ENCODE measurements at regions not wholly inside any gene's neighbourhood (a gene's known extent, or its start where the extent isn't known, plus 50 kb on each side); places are given as distances from the start of the nearest gene placed in this dataset.
A peak's percentile ranks its signal among the peaks of the same experiment; 100 is the strongest.

- H3K9me3 ChIP-seq (replicated peaks; ENCODE audit: low read length), result no peaks in the 10 kb centered on the region
- peaks cover 24% of the 10 kb centered on the region for H3K27me3 ChIP-seq (ENCODE audit: control insufficient read depth, insufficient read depth, low read length)
- no peaks in the 10 kb centered on the region for H3K4me1 ChIP-seq (ENCODE audit: control insufficient read depth, insufficient read depth, low read length)
- H3K36me3 ChIP-seq (ENCODE audit: insufficient read depth, low read length), result no peaks in the 10 kb centered on the region
- no peak overlapping the region for H3K9ac ChIP-seq (ENCODE audit: low read depth, low read length)
- H3K4me2 ChIP-seq (ENCODE audit: low read length), result peak overlapping the region; percentile 7
- H3K4me3 ChIP-seq (ENCODE audit: low read length), result no peak overlapping the region
Measured at GRCh38 chr21:36532769-36533467, 53.0 kb upstream of the CLDN14 start.

- H3K4me3 ChIP-seq (ENCODE audit: low read length), result no peak overlapping the region
- peaks cover 19% of the 10 kb centered on the region for H3K27me3 ChIP-seq (ENCODE audit: control insufficient read depth, insufficient read depth, low read length)
Measured at GRCh38 chr21:36533468-36533848, 53.5 kb upstream of the CLDN14 start.

GRCh38 chr21:36534656-36535055 is 54.7 kb upstream of the CLDN14 start:
- Histone ChIP-seq H3K9ac (ENCODE audit: low read depth, low read length) (no peak overlapping the region), H3K9me3 (replicated peaks; ENCODE audit: low read length) (no peaks in the 10 kb centered on the region), H3K36me3 (ENCODE audit: insufficient read depth, low read length) (no peaks in the 10 kb centered on the region), H3K27me3 (ENCODE audit: control insufficient read depth, insufficient read depth, low read length) (peaks cover 14% of the 10 kb centered on the region), H3K4me2 (ENCODE audit: low read length) (no peak overlapping the region), H3K4me1 (ENCODE audit: control insufficient read depth, insufficient read depth, low read length) (no peaks in the 10 kb centered on the region), H3K4me3 (ENCODE audit: low read length) (no peak overlapping the region)

More at GRCh38 chr21:36533468-36533848, 53.5 kb upstream of the CLDN14 start:
- H3K9me3 ChIP-seq (replicated peaks; ENCODE audit: low read length), result no peaks in the 10 kb centered on the region
- no peak overlapping the region for H3K4me2 ChIP-seq (ENCODE audit: low read length)
- H3K36me3 ChIP-seq (ENCODE audit: insufficient read depth, low read length), result no peaks in the 10 kb centered on the region
- no peak overlapping the region for H3K9ac ChIP-seq (ENCODE audit: low read depth, low read length)
- H3K4me1 ChIP-seq (ENCODE audit: control insufficient read depth, insufficient read depth, low read length), result no peaks in the 10 kb centered on the region

GRCh38 chr21:36535618-36536241 is 55.8 kb upstream of the CLDN14 start:
- Histone ChIP-seq H3K9ac (ENCODE audit: low read depth, low read length) (no peak overlapping the region), H3K4me3 (ENCODE audit: low read length) (no peak overlapping the region), H3K4me2 (ENCODE audit: low read length) (no peak overlapping the region), H3K9me3 (replicated peaks; ENCODE audit: low read length) (no peaks in the 10 kb centered on the region), H3K4me1 (ENCODE audit: control insufficient read depth, insufficient read depth, low read length) (no peaks in the 10 kb centered on the region), H3K36me3 (ENCODE audit: insufficient read depth, low read length) (no peaks in the 10 kb centered on the region), H3K27me3 (ENCODE audit: control insufficient read depth, insufficient read depth, low read length) (peaks cover 14% of the 10 kb centered on the region)

GRCh38 chr21:36538761-36539160 is 58.8 kb upstream of the CLDN14 start:
- no peaks in the 10 kb centered on the region for H3K9me3 ChIP-seq (replicated peaks; ENCODE audit: low read length)
- H3K4me2 ChIP-seq (ENCODE audit: low read length), result no peak overlapping the region
- H3K36me3 ChIP-seq (ENCODE audit: insufficient read depth, low read length), result no peaks in the 10 kb centered on the region
- H3K4me3 ChIP-seq (ENCODE audit: low read length), result no peak overlapping the region
- peaks cover 43% of the 10 kb centered on the region for H3K27me3 ChIP-seq (ENCODE audit: control insufficient read depth, insufficient read depth, low read length)
- no peak overlapping the region for H3K9ac ChIP-seq (ENCODE audit: low read depth, low read length)
- H3K4me1 ChIP-seq (ENCODE audit: control insufficient read depth, insufficient read depth, low read length), result no peaks in the 10 kb centered on the region

- H3K36me3 ChIP-seq (ENCODE audit: insufficient read depth, low read length), result no peaks in the 10 kb centered on the region
- H3K4me1 ChIP-seq (ENCODE audit: control insufficient read depth, insufficient read depth, low read length), result no peaks in the 10 kb centered on the region
- H3K4me2 ChIP-seq (ENCODE audit: low read length), result no peak overlapping the region
- no peak overlapping the region for H3K4me3 ChIP-seq (ENCODE audit: low read length)
- no peaks in the 10 kb centered on the region for H3K9me3 ChIP-seq (replicated peaks; ENCODE audit: low read length)
- H3K27me3 ChIP-seq (ENCODE audit: control insufficient read depth, insufficient read depth, low read length), result peaks cover 47% of the 10 kb centered on the region
- H3K9ac ChIP-seq (ENCODE audit: low read depth, low read length), result no peak overlapping the region
Measured at GRCh38 chr21:36539434-36540150, 59.7 kb upstream of the CLDN14 start.

- H3K36me3 ChIP-seq (ENCODE audit: insufficient read depth, low read length), result no peaks in the 10 kb centered on the region
Measured at GRCh38 chr21:36540700-36541099, 60.8 kb upstream of the CLDN14 start.

GRCh38 chr21:36541721-36542139 is 61.8 kb upstream of the CLDN14 start:
- Histone ChIP-seq H3K4me3 (ENCODE audit: low read length) (no peak overlapping the region), H3K4me1 (ENCODE audit: control insufficient read depth, insufficient read depth, low read length) (no peaks in the 10 kb centered on the region), H3K9ac (ENCODE audit: low read depth, low read length) (no peak overlapping the region), H3K4me2 (ENCODE audit: low read length) (no peak overlapping the region), H3K9me3 (replicated peaks; ENCODE audit: low read length) (no peaks in the 10 kb centered on the region), H3K27me3 (ENCODE audit: control insufficient read depth, insufficient read depth, low read length) (peaks cover 65% of the 10 kb centered on the region), H3K36me3 (ENCODE audit: insufficient read depth, low read length) (no peaks in the 10 kb centered on the region)

More at GRCh38 chr21:36540700-36541099, 60.8 kb upstream of the CLDN14 start:
- Histone ChIP-seq H3K4me3 (ENCODE audit: low read length) (no peak overlapping the region), H3K9ac (ENCODE audit: low read depth, low read length) (no peak overlapping the region), H3K9me3 (replicated peaks; ENCODE audit: low read length) (no peaks in the 10 kb centered on the region), H3K4me1 (ENCODE audit: control insufficient read depth, insufficient read depth, low read length) (no peaks in the 10 kb centered on the region), H3K27me3 (ENCODE audit: control insufficient read depth, insufficient read depth, low read length) (peaks cover 55% of the 10 kb centered on the region), H3K4me2 (ENCODE audit: low read length) (no peak overlapping the region)

- H3K4me3 ChIP-seq (ENCODE audit: low read length), result no peak overlapping the region
- no peaks in the 10 kb centered on the region for H3K36me3 ChIP-seq (ENCODE audit: insufficient read depth, low read length)
- no peaks in the 10 kb centered on the region for H3K9me3 ChIP-seq (replicated peaks; ENCODE audit: low read length)
- no peaks in the 10 kb centered on the region for H3K4me1 ChIP-seq (ENCODE audit: control insufficient read depth, insufficient read depth, low read length)
- no peak overlapping the region for H3K9ac ChIP-seq (ENCODE audit: low read depth, low read length)
- no peak overlapping the region for H3K4me2 ChIP-seq (ENCODE audit: low read length)
- peaks cover 72% of the 10 kb centered on the region for H3K27me3 ChIP-seq (ENCODE audit: control insufficient read depth, insufficient read depth, low read length)
Measured at GRCh38 chr21:36542312-36543101, 62.6 kb upstream of the CLDN14 start.

- H3K9me3 ChIP-seq (replicated peaks; ENCODE audit: low read length), result no peaks in the 10 kb centered on the region
- H3K4me1 ChIP-seq (ENCODE audit: control insufficient read depth, insufficient read depth, low read length), result no peaks in the 10 kb centered on the region
- no peak overlapping the region for H3K9ac ChIP-seq (ENCODE audit: low read depth, low read length)
- H3K27me3 ChIP-seq (ENCODE audit: control insufficient read depth, insufficient read depth, low read length), result peaks cover 83% of the 10 kb centered on the region
- H3K36me3 ChIP-seq (ENCODE audit: insufficient read depth, low read length), result no peaks in the 10 kb centered on the region
- no peak overlapping the region for H3K4me2 ChIP-seq (ENCODE audit: low read length)
- H3K4me3 ChIP-seq (ENCODE audit: low read length), result no peak overlapping the region
Measured at GRCh38 chr21:36543924-36544323, 64.0 kb upstream of the CLDN14 start.

GRCh38 chr21:36544545-36544944 is 64.6 kb upstream of the CLDN14 start:
- peaks cover 89% of the 10 kb centered on the region for H3K27me3 ChIP-seq (ENCODE audit: control insufficient read depth, insufficient read depth, low read length)
- no peak overlapping the region for H3K4me2 ChIP-seq (ENCODE audit: low read length)
- no peak overlapping the region for H3K9ac ChIP-seq (ENCODE audit: low read depth, low read length)
- no peaks in the 10 kb centered on the region for H3K9me3 ChIP-seq (replicated peaks; ENCODE audit: low read length)
- no peaks in the 10 kb centered on the region for H3K4me1 ChIP-seq (ENCODE audit: control insufficient read depth, insufficient read depth, low read length)
- H3K4me3 ChIP-seq (ENCODE audit: low read length), result no peak overlapping the region
- H3K36me3 ChIP-seq (ENCODE audit: insufficient read depth, low read length), result no peaks in the 10 kb centered on the region
